ENCODE measurements at regions not wholly inside any gene's neighbourhood (a gene's known extent, or its start where the extent isn't known, plus 50 kb on each side); places are given as distances from the start of the nearest gene placed in this dataset.

DNA sequence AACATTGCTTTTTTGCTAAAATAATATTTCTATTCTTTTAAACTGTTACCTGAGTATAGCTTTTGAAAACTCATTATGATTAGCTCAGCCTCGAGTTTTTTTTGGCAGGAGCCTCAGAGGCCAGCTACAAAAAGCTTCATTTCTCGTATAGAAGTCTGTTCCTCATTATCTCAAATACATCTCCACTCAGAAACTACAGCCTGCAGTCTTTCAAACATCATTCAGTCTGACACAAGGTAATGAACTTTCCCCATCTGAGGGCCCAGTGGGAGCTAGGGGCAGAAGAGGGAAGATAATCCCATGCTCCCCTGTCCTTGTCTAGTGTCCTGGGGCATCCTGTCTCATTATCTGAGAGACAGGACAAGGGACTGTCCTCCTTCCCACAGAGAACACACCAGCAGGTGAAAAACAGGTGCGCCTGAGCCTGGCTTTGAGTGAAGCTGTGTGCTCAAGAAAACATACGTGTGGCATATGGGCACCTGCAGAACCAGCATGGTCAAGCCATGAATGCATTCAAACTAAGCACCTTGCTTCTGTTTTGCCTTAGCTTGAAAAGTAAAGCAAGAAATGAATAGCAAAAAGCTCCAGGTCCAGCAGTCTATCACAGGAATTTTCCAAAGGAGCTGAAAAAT, 247.5 kb downstream of the MREG start:
- DNase-seq, result no peak

DNA sequence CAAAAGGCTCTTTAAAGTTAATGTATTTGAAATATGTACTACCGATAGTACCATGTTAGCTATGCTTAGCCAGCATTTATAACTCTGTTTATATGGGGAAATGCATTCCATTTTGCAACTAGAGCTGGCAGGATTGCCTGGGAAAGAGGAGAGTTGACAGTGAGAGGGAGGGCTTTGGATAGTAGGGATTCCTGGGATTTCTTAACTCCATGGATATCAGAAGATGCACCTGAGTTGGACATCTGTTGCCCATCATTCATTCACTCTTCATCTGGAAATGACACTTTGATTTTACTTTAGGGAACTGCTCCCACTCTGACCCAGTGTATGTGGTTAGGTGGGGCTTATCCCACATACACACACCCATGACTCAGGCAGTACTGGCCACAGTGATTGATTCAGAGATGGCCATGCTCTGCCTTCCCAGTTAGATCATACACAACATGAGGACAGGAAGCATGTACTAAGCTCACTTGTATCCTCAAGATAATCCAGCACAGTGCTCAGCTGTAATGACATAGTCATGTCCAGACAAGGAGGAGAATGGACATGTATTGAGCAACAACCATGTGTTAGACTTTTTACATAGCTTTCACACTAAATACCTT, 248.8 kb downstream of the MREG start:
- no peak for DNase-seq

DNA sequence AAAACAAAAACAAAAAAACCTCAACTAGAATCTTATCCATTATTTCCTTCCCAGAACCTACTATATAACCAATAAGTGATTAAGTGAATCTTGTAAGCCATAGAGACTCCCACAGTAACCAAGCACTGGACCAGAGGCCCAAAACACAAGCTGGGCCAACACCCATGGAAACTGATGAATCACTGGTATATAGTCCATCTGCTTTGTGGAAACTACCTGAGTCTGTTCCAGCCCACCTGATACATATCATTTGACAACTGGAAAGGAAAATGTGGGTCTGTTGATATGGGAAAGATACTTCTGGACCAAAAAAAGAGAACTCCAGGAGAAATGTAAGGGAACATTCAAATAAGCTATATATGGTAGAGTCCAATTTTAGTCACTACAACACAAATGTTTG, 252.8 kb downstream of the MREG start:
- no peak for DNase-seq

GRCh38 chr2:215760091-215760490, 253.3 kb downstream of the MREG start:
- no peak for DNase-seq

GRCh38 chr2:215758691-215759090, 254.7 kb downstream of the MREG start:
- no peak for DNase-seq

DNA sequence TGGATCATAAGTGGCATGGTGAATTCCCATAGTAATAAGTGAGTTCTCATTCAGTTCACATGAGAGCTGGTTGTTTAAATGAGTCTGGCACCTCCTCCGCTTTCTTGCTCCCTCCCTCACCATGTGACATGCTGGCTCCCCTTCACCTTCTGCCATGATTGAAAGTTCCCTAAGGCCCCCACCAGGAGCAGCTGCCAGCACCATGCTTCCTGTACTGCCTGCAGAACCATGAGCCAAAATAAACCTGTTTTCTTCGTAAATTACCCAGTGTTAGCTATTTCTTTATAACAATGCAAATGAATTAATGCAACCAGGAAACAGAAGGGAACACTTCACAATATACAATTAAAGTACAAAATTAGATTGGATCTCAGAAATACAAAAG, 257.0 kb downstream of the MREG start:
- no peak for DNase-seq

- no peak for DNase-seq
Observed at GRCh38 chr2:215755641-215756345, 257.6 kb downstream of the MREG start.

DNA sequence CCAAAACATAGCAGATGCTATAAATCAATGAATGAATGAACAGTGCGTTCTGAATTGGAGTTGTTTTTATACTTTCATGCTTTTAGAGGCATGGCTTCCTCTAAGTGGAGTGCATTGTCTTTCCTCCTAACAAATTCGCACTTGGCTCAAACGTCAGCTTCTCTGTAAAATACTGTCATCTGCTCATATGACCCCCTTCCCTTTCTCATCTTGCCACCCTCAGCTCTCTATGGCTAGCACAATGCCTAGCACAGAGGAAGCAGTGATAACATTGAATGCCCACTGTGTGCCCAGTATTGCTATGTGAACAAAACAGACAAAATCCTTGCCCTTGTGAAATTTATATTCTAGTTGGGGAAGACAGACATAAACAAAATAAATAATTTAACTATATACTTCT, 258.8 kb downstream of the MREG start:
- no peak for DNase-seq

DNA sequence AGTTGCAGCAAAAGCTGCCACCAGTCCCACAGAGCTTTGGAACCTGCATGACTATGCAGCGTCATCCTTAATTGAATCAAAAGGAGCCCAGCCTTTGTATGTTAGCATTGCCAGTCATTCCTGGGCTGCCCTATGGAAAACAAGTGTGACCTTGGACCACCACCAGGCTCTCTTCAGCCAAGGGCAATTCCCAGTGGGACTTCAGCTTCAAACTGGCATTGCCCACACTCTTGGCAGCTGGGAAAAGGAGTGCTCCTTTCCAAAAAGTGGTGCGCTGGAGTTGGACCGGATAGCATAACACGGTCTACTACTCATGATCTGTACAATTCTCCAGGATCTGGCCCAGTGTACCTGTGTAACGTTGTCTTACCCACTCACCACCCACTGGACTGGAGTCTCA, 259.5 kb downstream of the MREG start:
- no peak for DNase-seq

- no peak for DNase-seq
Observed at GRCh38 chr2:215752991-215753390, 260.4 kb downstream of the MREG start.

GRCh38 chr2:215752436-215752835, 260.9 kb downstream of the MREG start:
- no peak for DNase-seq

- DNase-seq, result no peak
Observed at GRCh38 chr2:215751911-215752272, 261.5 kb downstream of the MREG start.

- no peak for DNase-seq
Observed at GRCh38 chr2:215751200-215751910, 262.0 kb downstream of the MREG start.

DNA sequence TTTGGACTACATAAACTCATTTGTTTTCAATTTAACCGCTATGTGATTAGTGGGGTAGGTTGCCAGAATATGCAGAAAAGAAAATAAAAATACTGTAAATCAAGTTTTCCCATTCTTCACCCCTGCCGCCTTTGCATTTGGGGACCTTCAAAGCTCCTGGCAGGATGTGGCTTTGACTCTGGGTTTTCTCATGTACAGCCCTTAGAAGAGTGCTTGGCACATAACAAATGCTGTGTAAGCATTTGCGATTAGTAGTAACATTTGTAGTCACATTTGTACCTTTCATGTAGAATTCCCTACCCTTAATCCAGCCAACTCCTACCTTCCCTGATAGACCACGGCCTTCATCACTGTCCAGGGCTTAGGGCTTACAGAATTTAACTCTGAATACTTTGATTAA, 262.6 kb downstream of the MREG start:
- DNase-seq, result no peak

DNA sequence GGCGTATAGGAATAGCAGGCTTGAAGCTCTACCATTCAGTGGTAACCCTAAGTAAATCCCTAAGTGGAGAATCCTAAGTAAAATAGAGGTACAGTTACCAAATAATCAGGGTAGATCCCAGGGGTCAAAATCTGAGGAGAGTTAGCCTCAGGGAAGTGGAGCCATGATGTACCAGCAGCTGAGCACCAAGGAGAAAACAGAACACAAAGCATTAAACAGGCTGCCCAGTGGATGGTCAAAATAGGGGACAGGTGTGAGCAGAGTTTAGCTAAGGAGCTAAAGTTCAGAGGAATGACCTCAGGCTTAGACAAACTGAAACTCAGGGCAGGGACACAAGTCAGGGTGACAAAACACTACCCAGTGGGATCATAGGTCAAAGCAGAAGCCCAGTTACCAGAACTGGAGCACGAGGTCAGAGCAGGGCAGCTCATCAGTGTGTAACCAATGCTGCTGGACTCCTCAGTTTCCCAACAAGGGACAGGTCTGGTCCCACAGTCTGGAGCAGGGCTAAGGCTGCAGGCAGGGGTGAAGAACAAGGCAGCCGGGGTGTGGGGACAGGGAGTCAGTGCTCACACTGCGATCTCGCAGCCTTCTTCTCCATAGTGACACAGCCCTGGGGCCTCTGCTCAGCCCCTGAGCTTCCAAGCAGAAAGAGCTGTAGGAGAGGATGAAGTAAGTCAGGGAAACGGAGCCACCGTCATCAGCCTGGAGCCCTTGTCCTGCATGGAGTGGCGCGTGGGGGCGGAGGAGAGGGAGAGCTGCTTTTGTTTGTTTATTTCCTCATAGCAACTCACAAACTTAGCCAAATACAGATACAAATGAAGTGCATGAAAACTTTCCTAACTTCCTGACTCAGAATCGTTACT, 264.0 kb downstream of the MREG start:
- no peak for DNase-seq

DNA sequence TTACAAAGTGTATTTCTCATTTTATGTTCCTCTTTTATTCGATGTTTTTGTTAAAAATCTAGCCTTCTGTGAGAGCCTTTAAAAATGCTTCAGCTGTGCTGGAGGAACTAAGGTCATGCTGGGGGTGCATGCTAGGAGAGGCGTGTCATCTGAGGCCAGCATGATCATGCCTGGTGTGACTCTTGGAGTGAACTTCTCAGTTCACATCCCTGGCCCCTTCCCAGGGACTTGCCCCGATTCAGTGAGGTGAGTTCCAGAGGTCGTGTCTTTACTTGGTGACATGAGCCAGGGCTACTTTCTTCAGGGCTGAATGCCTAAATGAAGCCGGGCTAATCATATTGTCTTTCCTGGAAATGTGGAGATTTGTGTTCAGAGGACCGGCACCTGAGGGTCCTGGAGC, 264.9 kb downstream of the MREG start:
- DNase-seq, result no peak

- no peak for DNase-seq
Observed at GRCh38 chr2:215746887-215747615, 266.3 kb downstream of the MREG start.

DNA sequence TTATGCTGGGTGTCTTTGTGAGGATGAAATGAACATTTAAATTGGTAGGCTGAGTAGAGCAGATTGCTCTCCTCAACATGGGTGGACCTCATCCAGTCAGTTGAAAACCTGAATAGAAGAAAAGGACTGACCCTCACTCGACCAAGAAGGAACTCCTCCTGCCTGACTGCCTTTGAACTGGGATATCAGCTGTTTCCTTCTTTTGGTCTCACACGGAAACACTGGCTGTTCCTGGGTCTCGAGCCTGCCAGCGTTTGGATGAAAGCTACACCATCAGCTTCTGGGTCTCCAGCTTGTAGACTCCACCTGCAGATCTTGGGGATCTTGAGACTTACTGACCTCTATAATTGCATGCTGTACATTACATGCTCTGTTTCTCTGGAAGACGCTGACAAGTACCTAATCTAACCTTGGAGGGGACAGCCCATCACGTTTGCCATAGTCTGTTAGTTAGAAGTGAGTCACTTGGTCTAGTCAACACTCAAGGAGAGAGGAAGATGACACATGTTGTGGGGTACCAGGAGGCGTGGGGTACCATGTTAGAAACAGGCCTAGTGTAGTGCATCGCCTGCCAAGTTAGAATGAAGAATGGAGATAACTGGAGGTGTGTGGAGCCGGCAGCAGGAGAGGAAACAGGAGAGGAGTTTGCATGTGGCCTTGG, 267.0 kb downstream of the MREG start:
- DNase-seq, result peak; percentile 2

GRCh38 chr2:215745331-215745730, 268.0 kb downstream of the MREG start:
- DNase-seq, result no peak

DNA sequence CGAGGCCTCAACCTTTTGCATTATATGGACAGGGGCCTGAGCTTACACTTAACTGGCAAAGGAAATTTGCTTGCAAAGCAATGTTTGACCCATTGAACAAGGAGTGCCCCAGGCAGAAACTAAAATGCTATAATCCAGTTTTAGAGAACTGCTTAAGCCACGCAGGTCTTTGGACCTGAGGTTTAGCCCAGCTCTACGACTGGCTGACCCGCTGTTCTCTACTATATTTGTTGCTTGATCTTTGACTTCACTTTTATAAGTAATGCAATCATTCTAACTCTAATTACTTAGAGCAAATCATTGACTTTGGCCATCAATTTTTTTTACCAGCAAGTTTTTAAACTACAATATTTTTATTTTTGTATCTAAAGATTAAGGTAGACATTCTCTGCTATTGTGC, 268.8 kb downstream of the MREG start:
- DNase-seq, result no peak

DNA sequence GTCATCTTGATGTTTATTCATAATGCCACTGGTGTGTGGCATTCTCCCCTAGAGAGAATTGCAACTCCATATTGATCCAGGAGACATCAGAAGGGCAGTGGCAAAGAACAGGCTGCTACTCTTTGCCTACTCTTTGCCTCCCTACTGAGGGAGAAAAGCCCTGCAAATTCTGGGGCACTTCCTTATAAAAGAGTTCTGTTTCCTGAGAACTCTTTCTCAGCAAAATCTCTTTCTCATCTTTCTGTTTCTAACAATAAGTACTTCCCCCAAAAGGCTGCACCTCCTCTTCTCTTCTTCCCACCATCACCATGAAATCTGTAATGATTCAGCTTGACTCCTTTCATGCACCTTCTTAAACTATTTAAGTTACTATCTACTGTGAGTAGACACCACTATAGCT, 270.3 kb downstream of the MREG start:
- no peak for DNase-seq

DNA sequence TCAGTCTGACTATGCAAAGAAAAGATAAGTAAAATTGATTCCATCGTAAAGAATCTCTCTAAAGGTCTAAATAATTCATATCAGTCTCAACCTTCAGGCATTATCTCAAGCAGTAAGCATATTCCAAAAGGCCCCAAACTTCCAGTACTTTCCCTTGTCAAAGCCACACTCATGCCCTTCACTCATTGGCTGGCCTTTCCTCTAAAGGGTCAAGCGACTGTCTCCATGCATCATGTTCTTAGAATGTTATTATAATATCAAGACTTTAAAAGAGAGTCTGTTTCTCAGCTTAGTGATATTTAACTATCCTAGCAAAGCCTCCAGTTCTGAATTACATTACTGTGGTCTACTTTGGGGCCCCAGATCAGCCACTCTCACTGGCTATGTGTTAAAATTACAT, 271.3 kb downstream of the MREG start:
- no peak for DNase-seq
